IMR-90 (cell line): ENCODE measurements at regions not wholly inside any gene's neighbourhood (a gene's known extent, or its start where the extent isn't known, plus 50 kb on each side); places are given as distances from the start of the nearest gene placed in this dataset.

ENCODE experiments used
- ATAC-seq: fragments of 200-7000 bp; cut with Tn5 transposase; 2 replicates; pipeline ENCODE4 v1.9.1; 2020; ENCODE audit warnings: low read depth, mild to moderate bottlenecking, moderate library complexity
- BruUV-seq: library from RNA; stranded (reverse); fragments of 400-500 nt; replicated peaks from 2 replicates; lab custom pipeline; 2021; lab: Mats Ljungman, UMichigan
- CTCF ChIA-PET: fragments of 300-600 bp; formaldehyde crosslinking; extraction: SDS; loops from one replicate; lab custom pipeline; 2021; ENCODE audit warnings: antibody characterized with exemption; lab: Yijun Ruan, JAX
- POLR2A ChIA-PET: fragments of 300-600 bp; sonication (Branson Sonifier 250); formaldehyde crosslinking; loops from one replicate; lab custom pipeline; 2022; ENCODE audit warnings: antibody characterized with exemption; ENCODE audit not compliant: unreplicated experiment; lab: Charles Lee
- DNase-seq: peaks from one replicate; pipeline ENCODE4 v3.0.0; 2013
- H2AFZ ChIP-seq: replicated peaks from 2 replicates; pipeline ENCODE3; 2013; ENCODE audit warnings: low read length, mild to moderate bottlenecking; ENCODE audit not compliant: poor library complexity
- H2AK5ac ChIP-seq: 2 replicates; pipeline ENCODE4 v1.6.1; 2013; ENCODE audit warnings: low read depth, low read length, inconsistent platforms
- H2AK9ac ChIP-seq: replicated peaks from 2 replicates; pipeline ENCODE3; 2013; ENCODE audit warnings: mild to moderate bottlenecking, low read depth, low read length, moderate library complexity; ENCODE audit not compliant: poor library complexity
- H2BK120ac ChIP-seq: 2 replicates; pipeline ENCODE4 v1.6.1; 2013; ENCODE audit warnings: low read depth, low read length, inconsistent platforms
- H2BK15ac ChIP-seq: 3 replicates; pipeline ENCODE4 v1.6.1; 2013; ENCODE audit warnings: low read depth, low read length, inconsistent platforms
- H2BK20ac ChIP-seq: 2 replicates; pipeline ENCODE4 v1.6.1; 2013; ENCODE audit warnings: low read depth, mild to moderate bottlenecking, inconsistent platforms, low read length, moderate library complexity
- H2BK5ac ChIP-seq: 2 replicates; pipeline ENCODE4 v1.6.1; 2013; ENCODE audit warnings: mild to moderate bottlenecking, low read depth, low read length, inconsistent platforms; ENCODE audit not compliant: poor library complexity, severe bottlenecking
- H3K14ac ChIP-seq: replicated peaks from 2 replicates; pipeline ENCODE4 v1.6.1; 2013; ENCODE audit warnings: low read depth, low read length, inconsistent platforms
- H3K18ac ChIP-seq: 2 replicates; pipeline ENCODE4 v1.6.1; 2013; ENCODE audit warnings: low read depth, low read length, control low read depth
- H3K23ac ChIP-seq: 2 replicates; pipeline ENCODE4 v1.6.1; 2013; ENCODE audit warnings: low read depth, low read length, inconsistent platforms
- H3K27ac ChIP-seq: 2 replicates; pipeline ENCODE4 v1.5.1; 2013; ENCODE audit warnings: mild to moderate bottlenecking, control low read depth, low read length; ENCODE audit not compliant: insufficient read depth
- H3K27me3 ChIP-seq: 2 replicates; pipeline ENCODE4 v1.6.1; 2013; ENCODE audit warnings: low read length; ENCODE audit not compliant: control insufficient read depth, insufficient read depth
- H3K36me3 ChIP-seq: 2 replicates; pipeline ENCODE4 v1.6.1; 2013; ENCODE audit warnings: low read length, mixed read lengths; ENCODE audit not compliant: control insufficient read depth, insufficient read depth
- H3K4ac ChIP-seq: 2 replicates; pipeline ENCODE4 v1.6.1; 2013; ENCODE audit warnings: low read depth, low read length, inconsistent platforms
- H3K4me1 ChIP-seq: 2 replicates; pipeline ENCODE4 v1.6.1; 2013; ENCODE audit warnings: low read length, mixed read lengths; ENCODE audit not compliant: control insufficient read depth, insufficient read depth
- H3K4me2 ChIP-seq: 2 replicates; pipeline ENCODE4 v1.6.1; 2013; ENCODE audit warnings: low read depth, mild to moderate bottlenecking, control low read depth, low read length, moderate library complexity
- H3K4me3 ChIP-seq: 2 replicates; pipeline ENCODE4 v1.5.1; 2013; ENCODE audit warnings: low read depth, mild to moderate bottlenecking, control low read depth, low read length, moderate library complexity; ENCODE audit not compliant: insufficient read depth
- H3K56ac ChIP-seq: 2 replicates; pipeline ENCODE4 v1.6.1; 2013; ENCODE audit warnings: low read length, inconsistent platforms; ENCODE audit not compliant: insufficient read depth; ENCODE audit errors: extremely low read depth
- H3K79me1 ChIP-seq, 2 experiments: 2 replicates each; pipeline ENCODE4 v1.6.1; 2013; ENCODE audit warnings: low read length in 2 of 2, inconsistent platforms in 1 of 2, low read depth in 1 of 2
- H3K9ac ChIP-seq: 2 replicates; pipeline ENCODE4 v1.6.1; 2013; ENCODE audit warnings: low read depth, low read length, control low read depth
- H3K9me1 ChIP-seq: 2 replicates; pipeline ENCODE4 v1.6.1; 2013; ENCODE audit warnings: low read length, inconsistent platforms; ENCODE audit not compliant: insufficient read depth
- H3K9me3 ChIP-seq: 2 replicates; pipeline ENCODE4 v1.6.1; 2013; ENCODE audit warnings: low read length; ENCODE audit not compliant: control insufficient read depth, insufficient read depth
- H4K20me1 ChIP-seq: 2 replicates; pipeline ENCODE4 v1.6.1; 2013; ENCODE audit warnings: low read length, inconsistent platforms; ENCODE audit not compliant: insufficient read depth
- H4K5ac ChIP-seq: 2 replicates; pipeline ENCODE4 v1.6.1; 2013; ENCODE audit warnings: mild to moderate bottlenecking, low read depth, low read length, control low read depth
- H4K8ac ChIP-seq, 2 experiments: 2 replicates each; pipeline ENCODE4 v1.6.1; 2013; ENCODE audit warnings: low read depth in 2 of 2, low read length in 2 of 2, control low read depth in 1 of 2, inconsistent platforms in 1 of 2
- H4K91ac ChIP-seq: 2 replicates; pipeline ENCODE4 v1.6.1; 2013; ENCODE audit warnings: low read depth, low read length, inconsistent platforms; ENCODE audit not compliant: insufficient read depth
- MAFK ChIP-seq: IDR thresholded peaks from 2 replicates; pipeline ENCODE4 v1.6.1; 2012; ENCODE audit warnings: low read depth, low read length, improper control_type of control experiment
- MAZ ChIP-seq: IDR thresholded peaks from 2 replicates; pipeline ENCODE4 v1.6.1; 2012; ENCODE audit warnings: low read depth, mild to moderate bottlenecking, low read length, improper control_type of control experiment, moderate library complexity, borderline replicate concordance
- NFE2L2 ChIP-seq: fragments of 150-350 bp; IDR thresholded peaks from 2 replicates; pipeline ENCODE4 v1.6.1; 2016; ENCODE audit warnings: low read depth, mild to moderate bottlenecking, low read length
- RFX5 ChIP-seq: IDR thresholded peaks from 2 replicates; pipeline ENCODE4 v1.8.0; 2012; ENCODE audit warnings: low read depth, mild to moderate bottlenecking, low read length, moderate library complexity
- SMC3 ChIP-seq: fragments of 150-350 bp; IDR thresholded peaks from 2 replicates; pipeline ENCODE4 v1.6.1; 2016; ENCODE audit warnings: low read depth, mild to moderate bottlenecking, antibody characterized with exemption, low read length, moderate library complexity
- WGBS, 2 experiments: methylation state at CpG; one replicate each; pipeline versions ENCODE4 v1.1.5 to v1.1.7; 2013; ENCODE audit warnings: missing lambda C conversion rate in 2 of 2; ENCODE audit not compliant: insufficient read length in 1 of 2; ENCODE audit errors: extremely low coverage in 2 of 2; 5-methylcytosine and 5-hydroxymethylcytosine counted together
- dilution Hi-C: fragments of 300-500 bp; cut with HindIII; formaldehyde crosslinking; loops from one replicate; pipeline ENCODE4 v1.14.3; 2018; ENCODE audit warnings: low sequenced_read_pairs; ENCODE audit not compliant: unreplicated experiment
- in situ Hi-C: fragments of 300-500 bp; cut with MboI; formaldehyde crosslinking; loops from 3 replicates; pipeline ENCODE4 v1.14.3; 2019; ENCODE audit warnings: low sequenced_read_pairs, inconsistent platforms, mixed read lengths
- intact Hi-C: fragments of 100-400 bp; cut with micrococcal nuclease; formaldehyde crosslinking; loops from 2 replicates; pipeline ENCODE4 v1.10.0; 2022
- TF ChIP-seq, protein P1 (sequence below): fragments of 150-350 bp; IDR thresholded peaks from 2 replicates; pipeline ENCODE4 v1.6.1; 2017; ENCODE audit warnings: mild to moderate bottlenecking, antibody characterized with exemption, low read length, low read depth

DNA sequence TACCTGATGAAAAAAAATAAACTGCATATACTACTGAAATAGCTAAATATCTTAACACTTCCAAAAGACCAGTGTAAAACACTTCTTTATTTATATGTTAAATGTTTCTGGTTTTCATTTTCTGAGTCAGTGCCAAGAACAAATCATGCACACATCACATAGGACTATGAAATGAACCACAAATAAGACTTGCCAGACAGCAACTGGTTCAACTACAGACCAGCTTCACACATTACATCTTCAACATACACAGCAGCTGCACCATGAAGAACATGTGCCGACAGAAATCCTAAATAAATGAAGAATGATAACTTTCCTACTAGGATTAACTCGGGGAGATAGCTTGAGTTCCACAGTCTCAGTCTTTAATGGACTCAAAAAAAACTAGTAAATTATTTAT, 168.3 kb upstream of the STXBP5 start:
- H2AK5ac ChIP-seq: no peak overlapping the region
- H3K36me3 ChIP-seq: no peaks in the 10 kb centered on the region
- ATAC-seq (no peak), DNase-seq (peak; percentile 6)
- no peaks in the 10 kb centered on the region for H3K79me1 ChIP-seq
- no CpG with 5 or more reads among the region's 2 CpGs for WGBS, 2 experiments
- H3K9me3 ChIP-seq: no peaks in the 10 kb centered on the region
- H3K4me1 ChIP-seq: peaks cover 5% of the 10 kb centered on the region
- no peak overlapping the region for H4K5ac ChIP-seq
- no peak overlapping the region for H3K4ac ChIP-seq
- ChIA-PET POLR2A (interaction anchor here (0.5 kb wide), 1 partner anchor 167 kb away, joined by 3 read pairs; no protein-coding TSS in a partner anchor), CTCF (interaction anchor here (1.5 kb wide), 1 partner anchor 8 kb away, joined by 4 read pairs; no protein-coding TSS in a partner anchor)
- H4K91ac ChIP-seq: no peak overlapping the region
- H2AFZ ChIP-seq: no peak overlapping the region
- H2BK15ac ChIP-seq: no peak overlapping the region; the same call in 2 of the 3 replicates
- H2AK9ac ChIP-seq: no peak overlapping the region
- no peak overlapping the region for H2BK120ac ChIP-seq
- intact Hi-C loops (no loop called here), dilution Hi-C loops (no loop called here), in situ Hi-C loops (no loop called here)
- H3K23ac ChIP-seq: no peak overlapping the region
- BruUV-seq: no TSS peak
- TF ChIP-seq MAFK: no peak
- TF ChIP-seq SMC3: no peak
- TF ChIP-seq, protein P1, sequence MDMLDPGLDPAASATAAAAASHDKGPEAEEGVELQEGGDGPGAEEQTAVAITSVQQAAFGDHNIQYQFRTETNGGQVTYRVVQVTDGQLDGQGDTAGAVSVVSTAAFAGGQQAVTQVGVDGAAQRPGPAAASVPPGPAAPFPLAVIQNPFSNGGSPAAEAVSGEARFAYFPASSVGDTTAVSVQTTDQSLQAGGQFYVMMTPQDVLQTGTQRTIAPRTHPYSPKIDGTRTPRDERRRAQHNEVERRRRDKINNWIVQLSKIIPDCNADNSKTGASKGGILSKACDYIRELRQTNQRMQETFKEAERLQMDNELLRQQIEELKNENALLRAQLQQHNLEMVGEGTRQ: no peak
- TF ChIP-seq NFE2L2: no peak
- TF ChIP-seq RFX5: no peak
- TF ChIP-seq MAZ: no peak
- no peak overlapping the region for H3K56ac ChIP-seq
- no peak overlapping the region for H4K8ac ChIP-seq
- no peak overlapping the region for H3K4me2 ChIP-seq
- no peaks in the 10 kb centered on the region for H3K27me3 ChIP-seq
- no peak overlapping the region for H3K4me3 ChIP-seq
- H2BK20ac ChIP-seq: no peak overlapping the region
- no peak overlapping the region; the same call in 1 of the 2 replicates for H3K14ac ChIP-seq
- H3K27ac ChIP-seq: no peak overlapping the region
- no peak overlapping the region for H2BK5ac ChIP-seq
- H3K9me1 ChIP-seq: 0 out of 2 replicates have a peak, but pooled peaks cover 2% of the 10 kb centered on the region
- no peaks in the 10 kb centered on the region for H4K20me1 ChIP-seq
- H3K18ac ChIP-seq: no peak overlapping the region
- H3K9ac ChIP-seq: no peak overlapping the region
